Eye (tissue), 1 donor: ENCODE measurements at regions not wholly inside any gene's neighbourhood (a gene's known extent, or its start where the extent isn't known, plus 50 kb on each side); places are given as distances from the start of the nearest gene placed in this dataset.

Source experiments
- DNase-seq: peaks from one replicate; pipeline ENCODE4 v3.0.0-alpha.2; 2015

DNA sequence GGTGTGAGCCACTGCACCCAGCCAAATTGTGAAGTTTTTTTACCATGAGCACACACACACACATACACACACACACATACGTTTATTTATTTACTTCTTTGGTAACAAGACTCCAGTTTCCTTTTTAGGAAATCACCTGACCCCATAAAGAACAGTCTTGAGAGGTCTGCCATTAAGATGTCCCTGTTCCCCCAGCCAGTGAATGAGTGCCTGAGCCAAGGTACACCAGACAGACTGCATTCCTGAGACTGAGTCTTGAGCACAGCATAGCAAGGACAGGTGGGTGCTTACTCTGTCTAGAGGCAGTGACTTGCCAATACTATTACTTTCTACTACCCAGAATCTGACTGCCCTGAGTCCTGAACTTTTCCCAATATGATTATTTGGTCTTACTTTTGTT is 167.2 kb upstream of the SATB2 start:
- DNase-seq, result no peak

DNA sequence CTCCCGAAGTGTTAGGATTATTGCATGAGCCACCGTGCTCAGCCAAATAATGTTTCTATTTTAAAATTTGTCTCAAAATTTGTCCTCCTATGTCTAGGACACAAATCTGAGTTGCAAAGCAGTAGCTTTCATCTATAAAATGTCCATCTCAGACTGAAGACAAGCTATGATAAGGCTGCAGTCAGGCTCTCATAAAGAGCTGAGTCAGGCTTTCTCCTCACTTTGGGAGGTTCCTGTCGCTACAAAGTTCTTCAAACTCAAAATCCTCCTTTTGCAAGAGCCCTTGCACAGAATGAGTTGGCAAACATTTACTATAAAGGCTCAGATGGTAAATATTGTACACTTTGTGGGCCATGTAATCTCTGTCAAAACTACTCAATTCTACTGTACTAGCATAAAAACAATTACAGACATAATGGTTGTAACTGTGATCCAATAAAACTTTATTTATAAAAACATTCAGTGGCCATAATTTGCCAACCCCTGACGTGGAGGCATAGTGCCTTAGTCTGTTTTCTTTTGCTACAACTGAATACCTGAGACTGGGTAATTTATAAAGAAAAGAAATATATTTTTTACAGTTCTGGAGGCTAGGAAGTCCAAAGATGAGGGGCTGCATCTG is 154.9 kb upstream of the SATB2 start:
- DNase-seq, result no peak

DNA sequence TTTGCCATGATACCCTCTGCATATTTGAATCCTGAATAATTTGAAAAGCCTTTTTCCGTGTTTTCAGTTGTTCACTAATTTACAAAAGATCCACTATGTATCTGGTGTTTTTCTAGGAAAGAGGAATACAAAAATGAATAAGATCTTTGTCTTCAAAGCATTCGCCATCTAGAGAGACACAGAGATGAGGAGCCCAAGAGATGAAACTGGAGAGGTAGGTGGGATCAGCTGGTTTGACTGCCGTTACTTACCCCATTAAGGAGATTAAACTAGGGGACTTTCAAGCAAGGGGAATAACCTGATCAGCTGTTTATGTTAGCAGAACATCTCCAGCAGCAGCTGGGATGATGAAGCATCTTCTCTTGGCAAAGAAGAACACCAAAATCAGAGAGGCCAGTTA is 150.2 kb upstream of the SATB2 start:
- DNase-seq, result no peak

DNA sequence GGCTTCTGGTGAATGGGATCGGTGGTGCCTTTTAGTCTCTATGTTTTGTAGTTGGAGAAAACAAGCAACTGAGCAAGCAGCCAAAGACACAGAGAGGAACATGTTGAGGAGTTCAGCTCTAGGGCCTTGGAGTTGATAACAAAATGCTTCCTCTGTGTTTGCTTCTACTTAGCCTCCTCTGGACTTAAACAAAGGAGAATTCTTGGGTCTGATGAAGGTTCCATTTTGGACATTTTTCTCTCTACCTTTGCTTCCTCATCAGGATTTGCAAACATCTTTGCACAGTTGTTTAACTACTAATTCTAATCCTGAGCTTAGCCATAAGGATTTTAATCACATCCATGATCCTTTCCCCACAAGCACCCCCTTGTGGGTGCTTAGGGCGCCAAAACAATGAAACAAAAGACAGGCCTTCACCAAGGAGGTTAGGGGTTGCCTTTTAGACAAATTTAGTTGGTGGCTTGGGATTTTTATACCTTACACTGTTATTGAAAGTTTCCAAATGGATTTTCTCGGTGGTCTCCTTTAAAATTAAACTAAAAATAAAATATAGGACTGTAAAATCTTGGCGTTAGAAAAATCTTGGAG is 148.5 kb upstream of the SATB2 start:
- no peak for DNase-seq

DNA sequence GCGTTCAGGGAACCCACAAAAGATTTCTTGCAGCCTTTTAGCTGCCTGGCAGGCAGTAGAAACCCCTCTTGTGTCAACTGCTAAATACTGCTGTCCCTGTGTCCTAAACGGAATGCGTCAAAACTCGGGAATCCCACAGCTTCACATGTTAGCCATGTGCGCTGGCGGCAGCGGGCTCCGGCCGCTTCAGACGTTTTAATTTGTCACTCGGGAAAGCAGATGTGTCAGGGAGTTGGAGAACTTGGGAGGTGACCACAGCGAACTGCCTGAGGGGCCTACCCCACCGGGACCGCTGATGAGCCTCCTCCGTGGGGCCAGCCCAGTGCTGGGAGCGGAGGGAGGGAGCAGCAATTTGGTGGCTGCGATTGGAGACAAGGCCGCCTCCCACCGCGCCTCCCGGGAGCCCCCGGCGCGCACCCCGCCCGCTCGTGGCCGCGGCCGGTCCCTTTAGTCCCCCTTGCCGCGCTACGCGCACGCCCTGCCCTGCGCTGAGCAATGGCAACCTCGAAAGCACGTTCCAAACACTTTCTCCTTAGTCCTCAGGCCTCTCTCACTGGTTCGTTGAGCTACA is 146.1 kb upstream of the SATB2 start:
- peak; percentile 76 for DNase-seq

DNA sequence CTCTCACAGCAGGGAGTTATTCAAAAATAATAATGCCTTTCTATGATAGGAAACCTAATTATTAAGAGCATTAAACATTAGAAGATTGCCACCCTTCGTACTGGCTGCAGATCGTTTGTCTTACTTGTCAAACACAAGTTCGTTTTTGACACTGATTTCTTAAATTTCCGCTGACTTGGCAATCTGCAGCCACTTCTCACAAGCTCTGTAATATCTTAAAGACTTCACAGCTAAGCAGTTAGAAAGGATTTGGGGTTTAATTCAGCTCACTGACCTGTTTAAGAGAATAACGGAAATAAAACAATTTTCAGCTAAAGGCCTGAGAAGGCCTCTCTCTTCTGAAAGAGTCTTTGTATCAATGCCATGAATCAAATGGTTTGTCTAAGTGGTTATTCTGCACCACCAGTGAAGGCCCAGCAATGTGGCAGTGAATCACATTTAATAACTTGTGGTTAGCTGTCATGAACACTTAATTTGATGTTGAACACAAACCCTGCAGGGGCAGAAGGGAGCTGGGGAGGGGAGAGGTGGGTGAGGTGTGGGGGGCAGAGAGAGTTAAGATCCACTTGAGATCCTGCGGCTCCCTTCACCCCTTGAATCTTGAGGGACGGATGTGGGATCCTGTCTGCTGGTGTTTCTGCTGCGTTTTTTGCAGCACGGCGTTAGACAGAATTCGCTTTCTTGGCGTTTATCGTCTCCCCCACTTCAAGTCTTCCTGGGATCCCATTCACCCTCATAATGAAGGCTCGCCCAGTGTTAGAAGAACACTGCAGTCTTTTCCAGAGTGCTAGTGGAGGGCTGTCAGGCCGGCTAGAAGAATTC is 145.4 kb upstream of the SATB2 start:
- DNase-seq, result peak; percentile 87

DNA sequence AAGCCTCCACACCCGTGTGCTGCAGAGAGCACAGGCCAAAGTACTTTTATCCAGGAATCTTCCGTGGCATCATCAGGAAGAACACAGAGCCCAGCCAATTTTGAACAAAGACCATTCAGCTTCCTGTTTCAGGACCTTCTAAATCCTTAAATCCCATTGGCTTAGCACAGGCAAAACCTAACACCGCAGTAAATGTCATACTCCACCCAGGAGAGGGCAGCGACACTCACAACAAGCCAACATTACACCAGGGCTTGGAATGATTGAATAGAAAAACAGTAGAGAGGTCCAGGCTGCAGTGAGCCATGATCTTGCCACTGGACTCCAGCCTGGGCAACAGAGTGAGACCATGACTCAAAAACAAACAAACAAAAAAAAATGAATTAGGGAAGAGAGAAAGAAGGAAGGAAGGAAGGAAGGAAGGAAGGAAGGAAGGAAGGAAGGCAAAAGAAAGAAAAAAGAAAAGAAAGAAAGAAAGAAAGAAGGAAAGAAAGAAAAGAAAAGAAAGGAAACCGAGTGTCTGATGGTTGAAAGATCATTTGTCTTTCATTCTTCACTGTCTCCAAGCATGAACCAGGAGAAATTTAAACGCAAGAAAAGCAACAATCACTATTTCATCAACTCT is 144.6 kb upstream of the SATB2 start:
- DNase-seq, result peak; percentile 55

DNA sequence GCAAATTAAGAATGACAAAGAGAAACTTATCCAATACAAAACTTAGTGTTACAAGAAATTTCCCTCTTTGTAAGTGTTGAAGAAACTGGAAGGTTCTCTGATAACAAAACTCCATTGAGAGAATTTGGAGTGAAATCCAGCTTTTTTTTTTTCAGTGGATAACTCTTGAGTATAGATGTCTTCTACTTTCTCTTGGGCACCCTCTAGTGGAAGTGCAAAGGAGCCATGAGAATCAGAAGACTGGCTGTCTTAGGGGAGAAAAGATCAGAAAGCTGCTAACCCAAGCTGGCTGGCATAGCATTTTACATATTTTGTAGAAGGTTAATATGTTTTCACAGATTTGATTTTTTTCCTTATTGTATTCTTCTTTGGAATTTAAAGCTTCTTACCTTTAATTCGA is 138.8 kb upstream of the SATB2 start:
- DNase-seq, result no peak

DNA sequence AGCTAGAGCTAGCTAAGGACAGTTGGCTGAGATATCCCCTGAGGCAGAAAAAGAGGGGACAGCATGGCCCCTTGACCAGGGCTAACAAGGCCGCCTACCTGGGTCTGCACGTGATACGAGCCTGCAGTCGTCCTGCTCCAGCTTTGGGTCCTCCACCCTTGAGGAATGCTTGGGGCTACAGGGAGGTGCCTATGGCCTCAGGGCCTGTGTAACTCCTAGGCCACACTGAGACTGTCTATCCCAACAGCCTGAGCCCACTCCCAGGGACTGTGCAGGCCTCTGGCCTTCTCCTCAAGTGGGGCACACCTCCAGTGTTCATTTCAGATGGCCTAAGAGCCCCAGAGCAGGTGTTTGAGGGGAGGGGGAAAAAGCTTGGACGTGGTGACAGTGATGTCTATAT is 136.7 kb upstream of the SATB2 start:
- DNase-seq, result no peak

DNA sequence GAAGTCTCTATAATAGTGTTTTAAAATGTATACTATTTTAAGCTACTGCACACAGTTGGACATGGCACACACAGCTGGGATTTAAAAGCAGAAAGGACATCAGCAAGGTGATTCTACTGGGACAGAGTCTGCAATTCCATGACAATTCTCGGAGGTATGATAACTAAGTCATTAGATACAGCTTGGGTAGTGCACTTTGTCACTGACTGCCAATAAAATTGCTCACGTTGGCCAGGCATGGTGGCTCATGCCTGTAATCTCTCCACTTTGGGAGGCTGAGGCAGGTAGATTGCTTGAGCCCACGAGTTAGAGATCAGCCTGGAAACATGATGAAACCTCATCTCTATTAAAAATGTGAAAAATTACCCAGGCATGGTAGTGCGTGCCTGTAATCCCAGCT is 134.1 kb upstream of the SATB2 start:
- no peak for DNase-seq

DNA sequence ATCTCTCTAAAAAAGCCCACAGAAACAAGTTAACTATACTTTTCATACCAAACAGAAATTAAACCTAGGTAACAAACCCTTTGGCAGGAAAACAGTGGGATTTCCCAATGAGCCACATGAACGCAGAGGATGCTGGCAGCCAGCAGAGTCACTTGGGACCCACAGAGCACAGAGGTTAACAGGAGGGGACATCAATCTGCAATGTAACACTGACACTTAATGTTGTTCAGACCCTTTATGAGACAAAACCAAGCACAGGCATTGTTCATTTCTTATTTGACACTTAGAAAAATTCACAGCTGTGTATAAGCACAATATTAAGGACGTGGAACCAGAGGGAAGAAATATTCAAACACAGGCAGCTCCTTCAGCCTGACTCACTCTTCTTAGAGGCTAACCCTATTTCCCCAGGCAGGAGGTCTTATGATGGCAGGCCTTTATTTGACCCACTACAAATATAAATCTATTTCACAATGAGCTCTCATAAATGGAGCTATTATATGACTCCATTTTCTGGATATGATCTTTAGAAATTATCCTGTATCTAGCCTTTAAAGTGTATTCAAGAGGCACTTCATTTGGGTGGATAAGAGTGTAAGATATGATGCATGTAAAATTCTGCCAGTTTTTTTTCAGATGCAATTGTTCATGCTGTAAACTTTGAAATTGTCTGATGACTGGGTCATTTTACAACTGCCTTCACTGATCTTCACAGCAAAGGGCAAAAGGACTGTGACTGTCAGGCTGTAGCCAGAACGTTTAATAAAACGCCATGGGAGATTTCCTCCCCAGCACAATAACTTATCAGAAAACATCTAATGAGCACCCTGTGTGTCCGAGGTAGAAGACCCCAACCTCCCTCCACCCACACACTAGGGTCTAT is 132.8 kb upstream of the SATB2 start:
- no peak for DNase-seq

DNA sequence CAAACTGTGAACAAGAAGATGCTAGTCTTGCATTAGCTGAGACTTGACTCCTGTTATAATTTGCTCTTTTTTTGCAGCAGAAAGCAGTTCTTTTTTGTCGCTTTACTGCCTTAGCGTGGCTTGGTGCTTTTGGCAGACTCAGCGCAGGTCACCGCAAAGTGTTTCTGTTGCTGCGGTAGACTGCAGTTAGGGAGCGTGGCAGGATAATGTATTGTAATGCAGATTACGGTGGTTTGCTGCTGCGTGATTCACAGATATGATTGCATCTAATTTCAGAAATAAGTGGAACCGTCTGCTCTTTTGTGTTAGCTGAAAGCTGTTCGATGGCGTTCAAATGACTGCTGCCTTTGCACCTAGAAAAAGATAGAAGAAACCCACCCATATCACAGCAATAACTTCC is 131.6 kb upstream of the SATB2 start:
- no peak for DNase-seq

DNA sequence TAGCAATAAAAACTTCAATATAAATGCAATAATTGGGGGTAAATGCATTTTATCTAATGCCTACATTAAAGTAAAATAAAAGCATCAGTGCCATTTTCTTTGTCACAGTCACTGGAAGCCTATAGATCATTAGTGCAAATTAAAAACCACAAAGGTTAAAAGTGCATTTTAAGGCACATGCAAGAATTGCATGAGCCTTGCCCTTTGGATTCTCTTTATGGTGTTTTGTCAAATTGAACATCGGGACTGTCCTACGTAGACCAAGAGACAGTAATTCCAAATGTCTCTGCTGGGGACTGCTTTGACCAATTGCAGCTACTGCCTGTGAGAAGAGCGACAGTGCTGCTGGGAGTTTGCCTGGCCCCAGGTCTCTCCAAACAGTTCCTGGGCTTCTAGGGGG is 130.3 kb upstream of the SATB2 start:
- no peak for DNase-seq

DNA sequence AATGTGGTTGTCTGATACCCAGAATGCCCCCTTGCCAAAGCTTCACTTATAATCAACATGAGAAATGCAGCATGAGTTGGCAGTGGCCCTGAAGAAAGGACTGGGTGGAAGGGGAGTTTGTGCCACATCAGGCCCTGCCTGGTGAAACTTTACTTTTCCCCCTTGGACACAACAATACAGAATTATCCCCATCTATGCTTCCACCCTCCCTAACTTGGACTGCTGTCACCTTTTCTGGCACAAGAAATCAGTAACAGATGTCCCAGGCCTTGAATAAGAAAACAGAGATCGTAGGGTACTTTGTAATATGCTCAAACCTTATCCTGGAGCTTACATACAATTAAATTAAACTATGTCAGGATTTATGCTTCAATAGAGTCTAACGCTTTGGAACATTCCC is 128.9 kb upstream of the SATB2 start:
- DNase-seq, result no peak

DNA sequence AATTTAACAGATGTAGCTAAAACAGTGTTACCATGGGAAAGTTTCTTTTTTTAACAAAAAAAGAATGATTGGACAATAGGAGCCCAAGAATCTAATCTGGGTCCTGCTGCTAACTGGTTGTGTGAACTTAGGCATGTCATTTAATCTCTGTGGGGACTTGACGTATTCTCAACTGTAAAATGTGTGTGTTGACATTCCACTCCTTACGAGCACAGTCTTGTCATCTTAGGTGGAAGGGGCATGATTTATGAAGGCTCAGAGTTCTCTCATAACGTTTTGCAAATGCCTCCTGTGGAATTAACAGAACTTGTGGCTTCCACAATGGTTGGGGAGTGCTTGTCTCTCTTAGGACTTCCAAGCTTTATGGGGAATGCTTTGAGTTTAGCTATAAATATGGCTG is 125.9 kb upstream of the SATB2 start:
- DNase-seq, result no peak

DNA sequence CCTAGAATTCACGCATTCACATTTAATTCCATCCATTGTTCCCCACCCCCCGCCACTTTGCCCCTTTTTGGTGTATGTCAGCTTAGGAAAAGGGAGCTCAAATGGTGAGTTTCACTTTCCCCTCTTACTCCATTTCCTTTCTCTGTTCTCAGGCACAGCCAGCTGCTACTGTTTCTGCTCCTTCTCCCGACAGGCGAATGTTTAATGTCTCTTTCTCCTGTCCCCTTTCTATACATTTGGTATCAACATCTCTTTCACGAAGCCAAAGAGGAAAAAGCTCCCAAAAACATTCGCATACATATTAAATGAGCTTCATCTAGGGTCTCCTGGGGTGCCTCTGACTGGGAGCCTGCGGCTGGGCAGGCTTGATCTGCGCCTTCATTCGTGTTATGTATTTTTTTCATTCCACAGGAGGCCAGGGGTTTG is 124.2 kb upstream of the SATB2 start:
- DNase-seq, result peak; percentile 73

DNA sequence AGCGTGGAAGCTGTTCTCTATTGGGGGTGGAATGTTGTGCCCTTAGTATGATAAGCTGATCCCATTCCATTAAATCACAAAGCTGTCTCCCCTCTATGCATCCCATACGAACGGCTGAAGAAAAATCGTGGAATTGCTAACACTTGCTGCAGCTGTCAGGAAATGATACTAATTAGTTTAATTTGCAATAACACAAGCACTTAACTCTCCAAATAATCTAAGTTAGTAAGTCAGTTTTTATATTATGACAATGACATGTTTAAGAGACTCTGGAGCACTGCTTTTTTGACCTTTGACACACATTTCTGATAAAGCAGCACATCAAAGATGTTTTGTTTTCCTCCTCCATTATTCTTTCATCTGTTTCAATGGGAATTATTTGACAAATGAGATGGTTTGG is 123.7 kb upstream of the SATB2 start:
- peak; percentile 52 for DNase-seq

DNA sequence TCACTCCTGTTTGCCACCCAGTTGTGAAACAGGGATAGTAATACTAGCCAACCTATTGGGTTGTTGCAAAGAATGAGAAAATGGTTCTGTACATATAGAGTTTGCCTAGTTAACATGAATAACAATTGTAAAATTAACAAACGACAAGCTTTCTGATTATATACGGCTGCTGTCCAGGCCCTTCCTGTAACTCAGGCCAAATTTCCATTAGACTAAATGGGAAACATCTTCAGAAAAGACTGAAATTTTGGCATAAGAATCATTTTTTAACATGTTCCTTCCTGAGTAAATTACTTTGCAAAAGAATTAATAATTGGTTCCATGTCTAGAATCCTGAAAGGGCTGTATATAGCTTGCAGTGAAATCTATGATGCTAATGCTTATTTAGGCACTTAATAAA is 117.7 kb upstream of the SATB2 start:
- no peak for DNase-seq

DNA sequence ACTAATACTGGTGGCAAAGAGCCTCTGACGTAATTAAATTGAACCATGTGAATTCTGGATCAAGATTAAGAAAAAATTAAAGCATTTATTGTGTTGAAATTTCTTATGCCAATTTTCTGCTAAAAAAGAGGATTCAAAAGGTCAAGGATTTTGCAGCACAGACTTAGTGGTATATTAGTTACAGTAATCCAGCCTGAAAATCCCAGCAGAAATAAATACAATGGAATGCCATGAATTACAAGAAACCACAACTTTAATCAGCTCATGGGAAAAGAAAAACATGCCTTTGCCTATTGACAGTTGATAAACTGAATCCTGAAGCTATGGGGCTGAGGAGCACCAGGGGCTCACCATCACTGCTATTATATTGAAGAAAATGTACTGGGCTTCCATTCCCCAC is 114.8 kb upstream of the SATB2 start:
- peak; percentile 28 for DNase-seq

DNA sequence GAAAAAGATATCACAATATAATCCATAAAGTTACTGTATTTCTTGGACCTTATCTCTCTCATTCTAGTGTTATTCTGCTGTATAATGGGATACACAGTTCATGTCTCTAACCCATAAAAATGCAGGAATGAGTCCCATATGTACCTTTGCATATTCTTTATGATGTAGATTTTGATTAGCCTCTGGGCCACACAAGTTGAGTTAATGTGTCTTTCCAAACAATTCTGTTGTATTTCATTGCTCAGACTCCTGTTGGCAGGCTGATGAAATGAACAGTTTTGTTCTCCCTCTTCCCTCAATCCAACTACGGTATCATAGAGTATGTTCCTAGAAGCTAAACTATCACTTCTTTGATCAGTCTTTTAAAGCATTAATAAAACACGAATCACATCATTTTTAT is 113.2 kb upstream of the SATB2 start:
- DNase-seq, result no peak

DNA sequence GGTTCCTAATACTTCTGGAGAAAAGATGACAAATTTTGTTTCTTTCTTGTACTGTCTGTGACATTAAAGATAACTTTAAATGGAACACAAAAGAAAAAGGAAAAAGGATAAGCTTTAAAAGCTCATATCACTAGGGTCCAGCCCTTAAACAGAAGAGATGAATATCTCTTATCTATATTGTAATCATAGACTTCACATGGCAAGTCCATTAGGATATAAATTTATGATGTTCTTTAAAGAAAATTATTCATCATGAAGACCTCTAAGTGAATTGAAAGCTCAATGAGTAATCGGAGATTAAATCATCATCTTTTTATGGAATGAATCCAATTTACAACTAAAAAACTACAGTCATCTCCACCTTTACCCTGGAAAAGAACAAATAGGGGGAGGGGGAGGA is 111.6 kb upstream of the SATB2 start:
- no peak for DNase-seq

DNA sequence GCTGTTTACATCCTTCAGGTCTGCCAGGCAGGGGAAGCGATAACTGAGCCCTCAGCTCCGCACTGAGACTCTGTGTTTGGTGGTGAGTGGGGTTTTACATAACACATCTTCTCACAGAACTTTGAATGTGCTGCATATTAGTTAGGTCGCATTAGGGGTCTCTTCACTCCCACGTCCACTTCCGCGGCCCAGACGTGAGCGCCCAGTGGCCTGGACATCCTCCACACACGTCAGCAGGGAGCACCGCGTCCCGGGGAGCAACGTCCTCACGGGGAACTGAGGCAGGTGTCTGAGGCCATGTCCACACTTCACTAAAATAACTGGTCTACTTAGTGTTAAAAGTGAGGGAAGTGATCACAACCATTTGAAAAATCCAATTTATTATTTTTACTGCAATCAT is 100.4 kb upstream of the SATB2 start:
- DNase-seq, result no peak
